ENCODE measurements at regions not wholly inside any gene's neighbourhood (a gene's known extent, or its start where the extent isn't known, plus 50 kb on each side); places are given as distances from the start of the nearest gene placed in this dataset.
"Not testable (repeated sequence)": the region's sequence is repeated elsewhere in the genome, so short reads cannot be mapped to it uniquely, and the experiment has no call there.

GRCh38 chr2:210730672-210731071 is 174.3 kb downstream of the CPS1 start:
- TF ChIP-seq CTCF (IDR thresholded peaks at IDR 0.05): no peak
- no peak for TF ChIP-seq EP300 (IDR thresholded peaks at IDR 0.05)
- no peak for TF ChIP-seq POLR2AphosphoS5 (IDR thresholded peaks at IDR 0.05)
- TF ChIP-seq POLR2A (IDR thresholded peaks at IDR 0.05): no peak
- intact Hi-C loops (cut with DNase I): no loop called here
- Histone ChIP-seq H3K27me3 (no peaks in the 10 kb centered on the region), H3K27ac (no peak overlapping the region), H3K4me3 (no peak overlapping the region), H3K4me1 (no peaks in the 10 kb centered on the region), H3K9me3 (no peaks in the 10 kb centered on the region), H3K36me3 (no peaks in the 10 kb centered on the region)
- WGBS, 2 donors: 81 to 84% methylated on average over 2 of the region's 2 CpGs
- DNase-seq: no peak

GRCh38 chr2:210746826-210747225 is 190.4 kb downstream of the CPS1 start:
- H3K36me3 ChIP-seq; H3K27me3 ChIP-seq; H3K9me3 ChIP-seq; H3K27ac ChIP-seq; H3K4me1 ChIP-seq; DNase-seq; intact Hi-C loops (cut with DNase I); H3K4me3 ChIP-seq: not testable (repeated sequence)
- 48 to 55% methylated on average over 9 of the region's 9 CpGs for WGBS, 2 donors

DNA sequence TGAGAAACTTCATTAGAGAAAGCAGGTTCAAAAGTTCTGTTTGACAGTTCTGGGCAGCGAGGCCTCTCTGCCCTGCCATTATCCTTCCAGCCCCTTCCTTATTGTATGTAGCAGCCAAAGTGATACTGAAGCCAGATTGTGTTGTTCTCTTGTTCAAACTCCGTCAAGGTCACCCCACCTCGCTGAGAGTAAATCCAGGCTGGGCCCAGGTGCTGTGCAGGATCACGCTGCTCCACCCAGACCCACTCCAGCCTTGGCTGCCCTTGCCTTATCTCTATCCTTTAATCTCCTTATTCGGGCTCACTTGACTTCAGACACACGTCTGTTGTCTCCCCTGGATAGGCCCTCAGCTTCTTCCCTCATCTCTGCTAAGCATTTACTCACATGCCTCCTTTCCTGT is 196.1 kb downstream of the CPS1 start:
- H3K4me3 ChIP-seq: no peak overlapping the region
- no peaks in the 10 kb centered on the region for H3K9me3 ChIP-seq
- no peaks in the 10 kb centered on the region for H3K4me1 ChIP-seq
- intact Hi-C loops (cut with DNase I): no loop called here
- H3K27me3 ChIP-seq: no peaks in the 10 kb centered on the region
- TF ChIP-seq POLR2A (IDR thresholded peaks at IDR 0.05): no peak
- TF ChIP-seq POLR2AphosphoS5 (IDR thresholded peaks at IDR 0.05): no peak
- no peak overlapping the region for H3K27ac ChIP-seq
- no peak for DNase-seq
- 16 to 51% methylated on average over 6 of the region's 6 CpGs for WGBS, 2 donors
- no peaks in the 10 kb centered on the region for H3K36me3 ChIP-seq

GRCh38 chr2:210753386-210753785 is 197.0 kb downstream of the CPS1 start:
- intact Hi-C loops (cut with DNase I): no loop called here
- Histone ChIP-seq H3K27me3 (no peaks in the 10 kb centered on the region), H3K9me3 (no peaks in the 10 kb centered on the region), H3K4me3 (no peak overlapping the region), H3K4me1 (no peaks in the 10 kb centered on the region), H3K27ac (no peak overlapping the region), H3K36me3 (no peaks in the 10 kb centered on the region)
- 84 to 85% methylated on average over 3 of the region's 3 CpGs for WGBS, 2 donors
- DNase-seq: no peak
- no peak for TF ChIP-seq POLR2A (IDR thresholded peaks at IDR 0.05)
- TF ChIP-seq POLR2AphosphoS5 (IDR thresholded peaks at IDR 0.05): no peak
- no peak for TF ChIP-seq CTCF (IDR thresholded peaks at IDR 0.05)
- TF ChIP-seq EP300 (IDR thresholded peaks at IDR 0.05): no peak

GRCh38 chr2:210756855-210757254 is 200.5 kb downstream of the CPS1 start:
- no peaks in the 10 kb centered on the region for H3K27me3 ChIP-seq
- H3K27ac ChIP-seq: no peak overlapping the region
- H3K9me3 ChIP-seq: no peaks in the 10 kb centered on the region
- no peak for DNase-seq
- H3K4me1 ChIP-seq: no peaks in the 10 kb centered on the region
- H3K4me3 ChIP-seq: no peak overlapping the region
- H3K36me3 ChIP-seq: no peaks in the 10 kb centered on the region
- intact Hi-C loops (cut with DNase I): no loop called here
- no peak for TF ChIP-seq POLR2AphosphoS5 (IDR thresholded peaks at IDR 0.05)

GRCh38 chr2:210762604-210763588 is 206.5 kb downstream of the CPS1 start:
- H3K27ac ChIP-seq: no peak overlapping the region
- no peak for DNase-seq
- 80 to 88% methylated on average over 9 of the region's 9 CpGs for WGBS, 2 donors
- H3K4me3 ChIP-seq: no peak overlapping the region
- H3K36me3 ChIP-seq: no peaks in the 10 kb centered on the region
- intact Hi-C loops (cut with DNase I): no loop called here
- H3K27me3 ChIP-seq: no peaks in the 10 kb centered on the region
- H3K4me1 ChIP-seq: no peaks in the 10 kb centered on the region
- TF ChIP-seq POLR2A (IDR thresholded peaks at IDR 0.05): no peak
- no peak for TF ChIP-seq EP300 (IDR thresholded peaks at IDR 0.05)
- no peak for TF ChIP-seq CTCF (IDR thresholded peaks at IDR 0.05)
- no peak for TF ChIP-seq POLR2AphosphoS5 (IDR thresholded peaks at IDR 0.05)
- H3K9me3 ChIP-seq: no peaks in the 10 kb centered on the region
